PC-3 (cell line): ENCODE measurements at regions not wholly inside any gene's neighbourhood (a gene's known extent, or its start where the extent isn't known, plus 50 kb on each side); places are given as distances from the start of the nearest gene placed in this dataset.

Source experiments
- CTCF ChIP-seq: fragments of 300-600 bp; sonication (generic); conservative IDR thresholded peaks from 2 replicates; pipeline ENCODE4 v1.5.1; 2017; ENCODE audit warnings: antibody characterized with exemption, low read depth, mild to moderate bottlenecking, low read length
- EZH2 ChIP-seq: fragments of 300-600 bp; sonication (generic); IDR thresholded peaks from one replicate; pipeline ENCODE4 v1.6.1; 2017; ENCODE audit warnings: antibody characterized with exemption, mild to moderate bottlenecking, low read length; ENCODE audit not compliant: unreplicated experiment
- EZH2phosphoT487 ChIP-seq: fragments of 300-600 bp; sonication (generic); IDR thresholded peaks from 2 replicates; pipeline ENCODE4 v1.6.1; 2018; ENCODE audit warnings: mild to moderate bottlenecking, antibody characterized with exemption, low read length, borderline replicate concordance

GRCh38 chr11:36763187-36763586, 165.2 kb upstream of the RAG2 start:
- TF ChIP-seq CTCF (no peak), EZH2 (no peak), EZH2phosphoT487 (no peak)
